ENCODE measurements at regions not wholly inside any gene's neighbourhood (a gene's known extent, or its start where the extent isn't known, plus 50 kb on each side); places are given as distances from the start of the nearest gene placed in this dataset.

- no peak for TF ChIP-seq POLR2A (IDR thresholded peaks at IDR 0.05)
- no peak for TF ChIP-seq CTCF (IDR thresholded peaks at IDR 0.05)
Measured at GRCh38 chr2:58484629-58485028, 243.5 kb upstream of the FANCL start.

Data from transverse colon (tissue), 3 donors.